HEK293 (cell line): ENCODE measurements at regions not wholly inside any gene's neighbourhood (a gene's known extent, or its start where the extent isn't known, plus 50 kb on each side); places are given as distances from the start of the nearest gene placed in this dataset.

Experiments
- CTCF ChIA-PET: fragments of 350-600 bp; formaldehyde crosslinking; extraction: SDS; loops from one replicate; lab custom pipeline; 2021; ENCODE audit warnings: antibody characterized with exemption; lab: Yijun Ruan, JAX
- POLR2A ChIA-PET: fragments of 300-600 bp; formaldehyde crosslinking; extraction: SDS; loops from one replicate; lab custom pipeline; 2020; ENCODE audit warnings: antibody characterized with exemption, inconsistent platforms; lab: Yijun Ruan, JAX
- H3K27ac ChIP-seq: fragments of 200-500 bp; sonication (Bioruptor generic); 2 replicates; pipeline ENCODE4 v1.5.1; 2014; ENCODE audit warnings: low read depth, low read length, control low read depth, inconsistent platforms; ENCODE audit errors: extremely low read depth
- H3K36me3 ChIP-seq, 2 experiments: fragments of 200-500 bp in 1 of 2; sonication (Bioruptor generic) in 1 of 2; 1 replicate in 1 of 2; 2 replicates in 1 of 2; pipeline ENCODE4 v1.5.1; 2014 to 2017; ENCODE audit warnings: inconsistent platforms in 2 of 2, low read length in 2 of 2; ENCODE audit not compliant: control insufficient read depth in 2 of 2, insufficient read depth in 1 of 2
- H3K4me1 ChIP-seq: fragments of 200-500 bp; sonication (Bioruptor generic); 2 replicates; pipeline ENCODE4 v1.5.1; 2014; ENCODE audit warnings: mild to moderate bottlenecking, low read length, inconsistent platforms; ENCODE audit not compliant: control insufficient read depth, insufficient read depth
- H3K4me3 ChIP-seq: 2 replicates; pipeline ENCODE4 v1.5.1; 2011; ENCODE audit warnings: low read depth, mild to moderate bottlenecking, control low read depth, low read length, moderate library complexity
- H3K9me3 ChIP-seq: fragments of 200-500 bp; sonication (Bioruptor generic); 2 replicates; pipeline ENCODE4 v1.5.1; 2014; ENCODE audit warnings: low read depth, low read length, inconsistent platforms; ENCODE audit not compliant: control insufficient read depth, insufficient read depth
- GLIS1 ChIP-seq: fragments of 450-650 bp; formaldehyde crosslinking; IDR thresholded peaks from 2 replicates; pipeline ENCODE4 v1.5.1; 2016; ENCODE audit warnings: missing biosample characterization, missing genetic modification characterization
- PRDM10 ChIP-seq: fragments of 450-650 bp; formaldehyde crosslinking; IDR thresholded peaks from 2 replicates; pipeline ENCODE4 v1.5.1; 2016; ENCODE audit warnings: missing biosample characterization, missing genetic modification characterization
- REST ChIP-seq: fragments of 450-650 bp; formaldehyde crosslinking; IDR thresholded peaks from 2 replicates; pipeline ENCODE4 v1.5.1; 2016; ENCODE audit warnings: missing biosample characterization, missing genetic modification characterization
- SCRT1 ChIP-seq: fragments of 450-650 bp; formaldehyde crosslinking; IDR thresholded peaks from 2 replicates; pipeline ENCODE4 v1.5.1; 2016; ENCODE audit warnings: missing biosample characterization, missing genetic modification characterization, borderline replicate concordance
- TCF7L2 ChIP-seq: IDR thresholded peaks from 2 replicates; pipeline ENCODE4 v1.6.1; 2011; ENCODE audit warnings: low read depth, mild to moderate bottlenecking, inconsistent platforms, low read length, moderate library complexity, borderline replicate concordance
- ZBTB11 ChIP-seq: fragments of 450-650 bp; formaldehyde crosslinking; conservative IDR thresholded peaks from 2 replicates; pipeline ENCODE4 v1.5.1; 2016; ENCODE audit warnings: low read depth, missing biosample characterization, missing genetic modification characterization
- ZBTB21 ChIP-seq: fragments of 450-650 bp; formaldehyde crosslinking; IDR thresholded peaks from 2 replicates; pipeline ENCODE4 v1.5.1; 2017; ENCODE audit warnings: missing biosample characterization, missing genetic modification characterization
- ZBTB44 ChIP-seq: fragments of 450-650 bp; IDR thresholded peaks from 2 replicates; pipeline ENCODE4 v1.5.1; 2018; ENCODE audit warnings: missing biosample characterization, mild to moderate bottlenecking, missing genetic modification characterization
- ZNF114 ChIP-seq: fragments of 450-650 bp; formaldehyde crosslinking; IDR thresholded peaks from 2 replicates; pipeline ENCODE4 v1.5.0; 2017; ENCODE audit warnings: missing biosample characterization, missing genetic modification characterization
- ZNF2 ChIP-seq: fragments of 450-650 bp; formaldehyde crosslinking; IDR thresholded peaks from 2 replicates; pipeline ENCODE4 v1.5.1; 2016; ENCODE audit warnings: missing biosample characterization, missing genetic modification characterization
- ZNF202 ChIP-seq: fragments of 450-650 bp; formaldehyde crosslinking; IDR thresholded peaks from 2 replicates; pipeline ENCODE4 v1.5.1; 2016; ENCODE audit warnings: missing biosample characterization, missing genetic modification characterization, borderline replicate concordance
- ZNF248 ChIP-seq: fragments of 450-650 bp; formaldehyde crosslinking; IDR thresholded peaks from 2 replicates; pipeline ENCODE4 v1.5.1; 2017; ENCODE audit warnings: missing biosample characterization, missing genetic modification characterization
- ZNF274 ChIP-seq, 2 experiments: fragments of 200-500 bp in 1 of 2; fragments of 450-650 bp in 1 of 2; sonication (Bioruptor generic) in 1 of 2; formaldehyde crosslinking in 1 of 2; IDR thresholded peaks; 2 replicates each; pipeline versions ENCODE4 v1.5.1 to v1.6.1; 2014 to 2016; ENCODE audit warnings: borderline replicate concordance in 1 of 2, inconsistent platforms in 1 of 2, low read length in 1 of 2, missing biosample characterization in 1 of 2, missing genetic modification characterization in 1 of 2
- ZNF292 ChIP-seq: fragments of 450-650 bp; formaldehyde crosslinking; IDR thresholded peaks from 2 replicates; pipeline ENCODE4 v1.5.1; 2016; ENCODE audit warnings: low read depth, missing biosample characterization, missing genetic modification characterization, borderline replicate concordance
- ZNF549 ChIP-seq: fragments of 450-650 bp; IDR thresholded peaks from 2 replicates; pipeline ENCODE4 v1.5.1; 2018; ENCODE audit warnings: missing biosample characterization, missing genetic modification characterization, mild to moderate bottlenecking, inconsistent platforms, moderate library complexity
- ZNF596 ChIP-seq: fragments of 450-650 bp; IDR thresholded peaks from 2 replicates; pipeline ENCODE4 v1.5.0; 2018; ENCODE audit warnings: missing biosample characterization, mild to moderate bottlenecking, missing genetic modification characterization, moderate library complexity
- ZNF623 ChIP-seq: fragments of 450-650 bp; formaldehyde crosslinking; IDR thresholded peaks from 2 replicates; pipeline ENCODE4 v1.5.1; 2016; ENCODE audit warnings: missing biosample characterization, missing genetic modification characterization
- ZNF639 ChIP-seq: fragments of 450-650 bp; formaldehyde crosslinking; IDR thresholded peaks from 2 replicates; pipeline ENCODE4 v1.5.1; 2016; ENCODE audit warnings: missing biosample characterization, missing genetic modification characterization
- ZNF654 ChIP-seq: fragments of 450-650 bp; formaldehyde crosslinking; IDR thresholded peaks from 2 replicates; pipeline ENCODE4 v1.5.1; 2016; ENCODE audit warnings: low read depth, missing biosample characterization, missing genetic modification characterization
- ZNF707 ChIP-seq: fragments of 450-650 bp; formaldehyde crosslinking; IDR thresholded peaks from 2 replicates; pipeline ENCODE4 v1.5.1; 2016; ENCODE audit warnings: missing biosample characterization, missing genetic modification characterization
- ZSCAN16 ChIP-seq: fragments of 450-650 bp; formaldehyde crosslinking; IDR thresholded peaks from 2 replicates; pipeline ENCODE4 v1.5.1; 2016; ENCODE audit warnings: missing biosample characterization, missing genetic modification characterization
- ZXDB ChIP-seq: fragments of 450-650 bp; formaldehyde crosslinking; IDR thresholded peaks from 2 replicates; pipeline ENCODE4 v1.5.1; 2016; ENCODE audit warnings: missing biosample characterization, missing genetic modification characterization

- Histone ChIP-seq H3K4me3 (no peak overlapping the region), H3K36me3 (no peaks in the 10 kb centered on the region), H3K27ac (no peak overlapping the region), H3K4me1 (no peaks in the 10 kb centered on the region), H3K9me3 (no peaks in the 10 kb centered on the region)
- ChIA-PET POLR2A (no interaction called here), CTCF (interaction anchor here (0.7 kb wide), 1 partner anchor 224 kb away, joined by 3 read pairs; no protein-coding TSS in a partner anchor)
- no peak for TF ChIP-seq ZNF596 (tag by site-specific recombination)
- TF ChIP-seq ZNF248 (tag by site-specific recombination), result no peak
- TF ChIP-seq PRDM10, result no peak
- no peak for TF ChIP-seq ZSCAN16
- no peak for TF ChIP-seq ZNF202 (tag by site-specific recombination)
- TF ChIP-seq TCF7L2, result no peak
- no peak for TF ChIP-seq REST (tag by site-specific recombination)
- TF ChIP-seq ZNF623 (tag by site-specific recombination), result no peak
- no peak for TF ChIP-seq ZBTB44 (tag by site-specific recombination)
- no peak for TF ChIP-seq ZNF639 (tag by site-specific recombination)
- no peak for TF ChIP-seq ZNF274 (IDR thresholded peaks at IDR 0.05; ENCODE audit: low read length)
- no peak for TF ChIP-seq ZNF274 (tag by site-specific recombination; IDR thresholded peaks at IDR 0.05; ENCODE audit: borderline replicate concordance)
- no peak for TF ChIP-seq ZNF707
- no peak for TF ChIP-seq ZXDB
- no peak for TF ChIP-seq ZNF114 (tag by site-specific recombination)
- no peak for TF ChIP-seq ZNF2
These were observed 168.7 kb upstream of the FN1 start for GRCh38 chr2:215604606-215605005.

- ChIA-PET POLR2A (no interaction called here), CTCF (interaction anchor here (0.7 to 1.0 kb wide), 2 partner anchors 9 to 381 kb away, joined by 3 read pairs; no protein-coding TSS in a partner anchor)
- Histone ChIP-seq H3K4me3 (no peak overlapping the region), H3K4me1 (no peaks in the 10 kb centered on the region), H3K27ac (no peak overlapping the region), H3K9me3 (no peaks in the 10 kb centered on the region), H3K36me3 (no peaks in the 10 kb centered on the region)
- TF ChIP-seq ZBTB11 (tag by site-specific recombination) (no peak), ZNF654 (no peak), ZBTB21 (tag by site-specific recombination) (no peak), ZNF549 (no peak), ZNF292 (no peak), GLIS1 (tag by site-specific recombination) (no peak), SCRT1 (no peak)
These were observed 167.6 kb upstream of the FN1 start for GRCh38 chr2:215603440-215603839.
